Activated T-cell treated with anti-CD3 and anti-CD28 coated beads for 24 hours (primary cell): ENCODE measurements at regions not wholly inside any gene's neighbourhood (a gene's known extent, or its start where the extent isn't known, plus 50 kb on each side); places are given as distances from the start of the nearest gene placed in this dataset.

Experiments
- DNase-seq: peaks from one replicate; pipeline ENCODE4 v3.0.0-alpha.2; 2020; ENCODE audit warnings: low read depth

DNA sequence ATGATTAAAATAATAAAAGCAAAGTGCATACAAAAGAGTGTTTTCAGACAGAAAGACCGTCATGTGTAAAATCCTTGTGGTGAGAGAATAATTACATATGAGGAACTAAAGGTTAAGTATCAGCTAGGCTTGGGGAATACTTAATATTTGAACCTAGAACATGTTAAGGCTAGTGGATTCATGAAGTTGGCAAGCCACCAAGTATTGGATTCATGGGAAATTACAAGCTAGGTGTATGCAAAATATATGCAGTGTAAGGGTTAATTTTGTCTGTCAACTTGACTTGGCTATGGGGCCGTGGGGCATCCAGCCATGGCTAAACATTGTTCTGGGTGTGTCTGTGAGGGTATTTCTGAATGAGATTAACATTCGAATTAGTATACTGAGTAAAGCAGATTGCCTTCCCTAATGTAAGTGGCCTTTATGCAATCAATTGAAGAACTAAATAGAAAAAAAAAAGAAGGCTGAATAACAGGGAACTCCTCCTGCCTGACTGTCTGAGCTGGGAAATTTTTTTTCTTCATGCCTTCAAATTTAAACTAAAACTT lies 533.5 kb upstream of the KLF12 start:
- no peak for DNase-seq

DNA sequence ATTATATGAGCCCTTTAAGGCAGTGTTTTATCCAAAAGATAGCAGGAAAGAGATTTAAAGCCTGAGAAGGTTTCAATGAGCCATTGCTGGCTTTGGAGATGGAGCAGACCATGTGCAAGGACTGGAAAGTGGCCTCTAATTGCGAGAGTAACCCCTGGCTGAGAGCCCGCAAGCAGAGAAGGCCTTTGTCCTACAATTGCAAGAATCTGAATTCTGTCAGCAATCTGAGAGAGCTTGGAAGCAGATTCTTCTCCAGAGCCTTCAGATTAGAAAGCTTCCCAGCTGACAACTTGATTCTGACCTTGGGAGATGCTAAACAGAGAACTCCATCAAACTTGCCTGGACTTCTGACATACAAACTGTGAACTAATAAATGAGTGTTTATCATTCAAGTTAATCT lies 528.7 kb upstream of the KLF12 start:
- DNase-seq, result no peak

- DNase-seq, result no peak
Observed at GRCh38 chr13:74661851-74662250, 527.6 kb upstream of the KLF12 start.

DNA sequence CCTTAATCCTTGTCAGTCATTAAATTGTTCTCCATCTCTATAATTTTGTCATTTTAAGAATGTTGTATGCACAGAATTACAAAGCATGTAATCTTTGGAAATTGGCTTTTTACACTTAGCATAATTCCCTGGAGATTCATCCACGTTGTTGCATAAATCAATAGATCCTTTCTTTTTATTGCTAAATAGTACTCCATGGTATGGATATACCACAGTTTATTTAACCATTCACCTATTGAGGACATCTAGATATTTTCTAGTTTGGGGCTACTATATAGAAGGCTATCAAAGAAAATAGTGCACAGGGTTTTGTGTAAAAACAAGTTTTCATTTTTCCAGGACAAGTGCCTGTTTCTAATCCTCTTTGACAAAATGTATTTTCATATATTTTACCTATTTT lies 523.6 kb upstream of the KLF12 start:
- DNase-seq, result no peak

GRCh38 chr13:74651121-74651520 lies 516.9 kb upstream of the KLF12 start:
- no peak for DNase-seq

DNA sequence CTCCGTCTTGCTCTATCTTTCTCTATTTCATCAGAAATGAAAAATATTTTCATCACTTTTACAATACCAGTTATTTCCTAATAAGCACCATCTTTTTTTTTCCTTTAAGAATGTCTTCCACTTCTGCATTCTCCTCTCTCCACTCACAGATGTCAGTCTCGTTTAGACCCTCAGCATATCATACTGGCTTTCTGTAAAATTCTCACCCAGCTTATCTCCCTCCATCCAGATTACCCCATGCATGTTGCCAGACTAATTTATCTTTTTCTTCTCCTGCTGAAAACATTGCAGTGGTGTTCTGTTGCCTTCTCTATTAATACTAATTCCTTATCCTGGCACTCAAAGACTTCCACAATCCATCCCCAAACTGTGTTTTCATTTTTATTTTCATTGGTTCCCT lies 513.8 kb upstream of the KLF12 start:
- DNase-seq, result no peak

- DNase-seq, result no peak
Observed at GRCh38 chr13:74647211-74647610, 513.0 kb upstream of the KLF12 start.

GRCh38 chr13:74646091-74646490 lies 511.9 kb upstream of the KLF12 start:
- no peak for DNase-seq

GRCh38 chr13:74645586-74645985 lies 511.4 kb upstream of the KLF12 start:
- DNase-seq, result no peak

DNA sequence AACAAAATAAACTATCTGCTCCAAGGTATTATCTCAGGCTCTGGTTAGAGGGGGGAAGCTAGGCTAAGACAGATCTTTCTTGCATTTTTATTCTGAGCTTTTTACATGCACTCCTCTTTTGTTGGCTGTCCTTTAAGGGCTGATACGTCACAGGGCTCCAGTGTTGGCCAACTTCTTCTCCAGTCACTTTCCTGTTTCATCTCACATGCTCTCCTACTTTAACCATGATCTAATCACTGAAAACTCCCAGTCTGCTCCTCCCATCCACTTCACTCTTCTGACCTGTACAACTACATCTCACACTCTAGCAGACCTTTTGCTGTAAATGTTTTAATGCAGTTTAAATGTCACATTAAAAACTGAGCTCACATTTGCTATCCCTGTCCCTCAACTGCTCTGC lies 510.0 kb upstream of the KLF12 start:
- no peak for DNase-seq

DNA sequence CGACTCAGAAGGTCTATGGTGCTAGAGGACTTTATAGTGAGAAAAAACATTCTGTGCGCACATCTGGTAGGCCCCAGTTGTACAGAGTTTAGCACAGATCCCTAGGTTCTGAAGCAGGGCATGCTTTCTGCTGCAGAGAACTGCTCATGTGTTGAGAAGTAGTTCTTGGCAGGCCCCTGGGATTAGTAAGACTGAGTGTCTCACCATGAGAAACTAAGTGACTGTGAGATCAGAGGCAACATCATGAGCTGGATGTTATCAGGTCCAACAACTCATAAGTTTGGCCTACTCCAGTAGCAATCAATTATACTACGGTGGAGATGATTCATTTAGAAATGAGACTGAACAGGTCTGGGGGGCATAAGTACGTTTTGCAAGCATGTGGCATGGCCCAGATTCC lies 507.4 kb upstream of the KLF12 start:
- no peak for DNase-seq

DNA sequence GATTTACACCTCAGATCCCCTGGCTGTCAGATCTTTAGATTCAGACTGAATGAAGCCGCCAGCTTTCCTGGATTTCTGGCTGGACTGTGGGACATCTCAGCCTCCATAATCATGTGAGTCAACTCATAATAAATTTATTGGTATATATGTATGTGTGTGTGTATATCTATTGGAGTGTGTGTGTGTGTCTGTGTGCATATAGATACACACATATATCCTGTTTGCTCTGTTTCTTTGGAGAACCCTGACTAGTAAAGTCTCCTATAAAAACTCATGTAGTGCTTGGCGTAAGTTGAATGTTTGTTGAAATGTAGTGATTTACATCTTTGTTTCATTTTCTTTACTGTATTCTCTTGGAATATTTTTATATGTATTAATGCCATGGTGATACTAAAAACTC lies 499.5 kb upstream of the KLF12 start:
- no peak for DNase-seq

DNA sequence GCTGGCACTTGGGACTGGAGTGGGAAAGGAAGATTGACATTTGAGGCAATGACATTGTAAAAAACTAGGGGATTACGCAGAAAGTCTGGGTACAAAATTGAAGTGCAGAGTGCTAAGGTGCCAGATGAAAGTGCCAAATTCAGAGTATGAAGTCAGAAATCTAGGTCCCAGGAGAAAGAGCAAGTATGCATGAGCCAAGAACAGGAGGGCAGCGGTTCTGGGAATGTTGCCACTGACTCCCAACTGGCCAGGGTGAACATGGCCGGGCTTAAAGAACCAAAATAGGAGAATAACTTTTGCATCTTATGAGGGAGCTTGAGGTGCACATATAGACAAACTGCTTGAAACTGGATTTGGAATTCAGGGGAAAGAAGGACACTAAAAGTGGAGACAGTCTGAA lies 495.8 kb upstream of the KLF12 start:
- DNase-seq, result no peak

DNA sequence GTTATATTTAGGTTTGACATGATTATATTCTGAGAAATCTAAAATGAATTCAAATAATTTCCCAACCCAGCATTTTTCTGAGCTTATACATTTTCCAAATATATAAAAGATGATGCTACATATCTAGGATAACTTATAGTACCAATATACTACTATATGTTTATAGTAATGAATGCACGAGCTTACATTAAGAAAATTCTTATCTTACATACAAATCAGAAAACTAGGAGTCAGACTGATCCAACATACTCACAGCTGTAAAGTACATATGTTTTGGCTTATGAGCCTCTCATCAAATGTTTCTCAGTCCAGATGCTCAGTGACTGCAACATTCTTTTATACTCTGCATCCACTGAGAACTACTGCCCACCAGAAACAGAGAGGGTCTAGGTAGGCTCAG lies 491.3 kb upstream of the KLF12 start:
- DNase-seq, result no peak

DNA sequence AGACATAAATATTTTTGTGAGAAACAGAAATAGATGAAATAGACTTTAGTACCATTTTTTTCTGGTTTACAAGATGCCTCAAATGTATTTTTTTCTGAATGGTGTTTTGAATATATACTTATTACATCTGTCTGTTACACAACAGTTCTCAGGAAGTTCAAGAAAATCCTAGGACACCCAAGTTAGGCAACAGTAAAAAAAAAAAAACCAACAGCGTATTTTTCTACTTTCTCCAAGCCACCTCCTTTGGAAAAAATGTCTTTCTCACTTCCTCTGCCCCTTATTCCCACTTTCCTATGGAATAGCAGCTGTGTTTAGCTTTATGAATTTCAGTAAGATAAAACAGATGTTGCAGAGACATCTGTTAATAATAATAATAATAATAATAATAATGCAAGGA lies 489.6 kb upstream of the KLF12 start:
- no peak for DNase-seq

- DNase-seq, result no peak
Observed at GRCh38 chr13:74622284-74622683, 488.1 kb upstream of the KLF12 start.

DNA sequence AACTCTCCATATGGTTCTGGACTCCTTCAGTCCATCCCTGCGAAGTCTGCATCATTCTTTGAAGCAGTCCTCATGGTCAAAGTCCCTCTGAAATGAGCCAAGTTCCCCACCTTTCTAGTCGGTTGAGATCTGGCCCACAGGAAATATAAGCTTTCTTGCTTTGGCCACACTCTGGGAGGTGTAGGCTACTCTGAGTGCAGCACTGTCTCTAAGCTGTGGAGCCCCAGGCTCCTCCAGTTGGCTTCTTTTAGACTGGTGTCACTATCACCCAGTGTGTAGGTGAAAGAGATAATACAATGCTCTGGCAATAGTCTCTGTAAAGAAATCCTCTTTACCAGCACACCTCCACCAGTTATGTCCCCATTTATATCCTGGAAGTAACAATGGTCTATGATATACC lies 486.5 kb upstream of the KLF12 start:
- no peak for DNase-seq

GRCh38 chr13:74620308-74620707 lies 486.1 kb upstream of the KLF12 start:
- no peak for DNase-seq

DNA sequence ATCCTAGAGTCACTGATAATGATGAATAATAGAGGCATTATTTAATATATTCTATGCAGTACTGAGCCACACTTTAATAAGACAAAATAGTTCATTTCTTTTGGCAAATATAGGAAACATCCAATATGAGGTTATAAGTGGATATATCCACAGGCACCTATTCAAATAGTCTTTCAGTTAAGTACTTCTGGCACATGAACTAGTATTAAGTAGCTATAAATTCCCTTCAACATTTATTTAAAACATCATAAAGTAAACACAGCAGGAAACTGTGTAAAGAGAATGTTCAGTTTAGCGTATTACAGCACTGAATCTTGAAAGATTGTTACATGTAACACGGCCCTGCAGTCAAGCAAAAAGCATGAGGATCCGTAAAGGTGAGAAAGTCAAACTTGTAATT lies 463.3 kb upstream of the KLF12 start:
- no peak for DNase-seq

DNA sequence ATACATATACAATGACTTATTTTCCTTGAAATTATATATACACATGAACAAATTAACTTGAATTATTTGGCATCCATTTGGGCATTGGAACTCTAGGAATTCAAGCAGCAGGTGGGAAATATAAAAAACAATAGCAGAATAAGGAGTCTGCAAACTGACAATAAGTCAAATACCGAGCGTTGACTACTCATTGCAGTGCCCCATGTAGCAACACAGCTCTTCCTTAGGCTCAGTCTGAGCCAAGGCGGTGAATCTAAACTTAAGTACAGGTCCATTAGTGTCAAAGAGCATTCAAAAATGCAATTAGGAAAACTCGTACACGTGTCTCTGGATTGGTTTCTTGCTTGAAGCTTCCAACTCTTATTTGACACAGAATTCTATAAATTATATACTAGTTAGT lies 462.5 kb upstream of the KLF12 start:
- DNase-seq, result no peak

DNA sequence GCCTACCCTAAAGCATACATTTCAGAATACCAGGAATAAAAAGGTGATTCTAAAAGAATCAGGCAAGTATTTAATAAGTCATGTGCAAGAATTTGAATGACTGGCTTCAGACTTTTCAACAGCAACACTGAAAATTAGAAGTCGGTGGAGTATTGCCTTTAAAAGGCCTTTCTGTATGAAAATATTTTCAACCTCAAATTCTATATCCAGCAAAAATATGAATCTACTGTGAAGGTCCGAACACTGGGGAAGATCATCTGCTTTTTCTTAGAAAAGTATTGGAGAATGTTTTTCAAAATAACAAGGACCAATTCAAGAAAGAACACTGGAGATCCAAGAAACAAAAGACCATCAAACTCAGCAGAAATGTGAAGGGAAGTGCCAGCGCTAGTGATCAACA lies 459.5 kb upstream of the KLF12 start:
- DNase-seq, result no peak

GRCh38 chr13:74586847-74587246 lies 452.6 kb upstream of the KLF12 start:
- no peak for DNase-seq

DNA sequence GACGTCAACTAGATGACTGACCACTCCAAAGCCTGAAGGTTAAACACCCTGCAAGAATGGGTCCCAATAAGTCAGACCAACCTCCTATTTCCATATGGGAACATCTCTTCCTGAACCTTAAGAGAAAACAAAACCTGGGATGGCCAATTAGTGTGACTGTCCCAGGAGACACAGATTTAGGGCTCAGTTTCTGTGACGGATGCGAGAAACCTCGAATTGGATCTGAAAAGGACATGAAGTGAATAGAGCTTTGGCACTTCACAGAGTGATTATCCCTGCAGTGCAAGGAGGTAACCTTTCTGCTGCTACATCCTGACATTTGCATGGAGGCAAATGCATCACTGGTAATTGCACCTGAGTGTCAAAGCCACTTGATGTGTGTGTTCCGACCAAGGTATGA lies 442.2 kb upstream of the KLF12 start:
- DNase-seq, result no peak

DNA sequence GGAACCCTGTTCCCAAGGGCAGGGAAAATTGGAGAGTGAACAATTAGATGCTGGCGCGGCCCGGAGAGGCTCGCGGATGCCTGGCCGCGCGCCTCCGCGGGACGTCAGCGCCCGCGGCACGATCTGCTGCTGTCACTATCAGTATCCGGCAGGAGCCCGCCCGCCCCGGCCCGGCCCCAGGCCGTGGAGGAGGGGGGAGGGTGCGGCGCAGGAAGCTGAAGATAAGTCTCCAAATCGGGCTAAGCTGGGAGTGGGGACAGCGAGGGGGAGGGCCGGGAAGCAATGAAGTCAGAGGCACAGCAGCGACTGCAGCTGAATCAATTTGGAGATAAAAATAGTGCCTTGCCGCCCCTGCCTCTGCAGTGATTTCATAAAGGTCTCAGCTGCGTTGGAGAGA lies 441.5 kb upstream of the KLF12 start:
- peak; percentile 29 for DNase-seq
